ENCODE measurements at regions not wholly inside any gene's neighbourhood (a gene's known extent, or its start where the extent isn't known, plus 50 kb on each side); places are given as distances from the start of the nearest gene placed in this dataset.

- Histone ChIP-seq H2AFZ (ENCODE audit: insufficient read depth, low read depth, low read length, poor library complexity, severe bottlenecking) (no peak overlapping the region), H3K4me3 (ENCODE audit: control extremely low read depth in 1 of 5, extremely low read depth in 1 of 5, insufficient read depth in 1 of 5, low read depth in 2 of 5, low read length in 4 of 5) (no peak overlapping the region), H3K27me3 (replicated peaks in 1 of 4; ENCODE audit: control extremely low read depth in 1 of 4, control insufficient read depth in 3 of 4, insufficient read depth in 4 of 4, low read length in 3 of 4) (no peaks in the 10 kb centered on the region), H3K9me3 (ENCODE audit: control extremely low read depth in 1 of 3, control insufficient read depth in 2 of 3, insufficient read depth in 1 of 3, low read length in 2 of 3) (peaks cover 0 to 5% (median 4%) of the 10 kb centered on the region in 3 donors), H3K27ac (ENCODE audit: low read length in 2 of 2) (no peak overlapping the region), H3K79me2 (ENCODE audit: control insufficient read depth, insufficient read depth, low read length) (no peaks in the 10 kb centered on the region), H4K20me1 (ENCODE audit: control insufficient read depth, insufficient read depth, low read length, poor library complexity, severe bottlenecking) (no peaks in the 10 kb centered on the region), H3K4me1 (ENCODE audit: control insufficient read depth in 2 of 2, insufficient read depth in 2 of 2, low read length in 2 of 2) (no peaks in the 10 kb centered on the region), H3K36me3 (replicated peaks in 1 of 2; ENCODE audit: control extremely low read depth in 1 of 2, control insufficient read depth in 1 of 2, extremely low read depth in 1 of 2, insufficient read depth in 2 of 2, low read length in 1 of 2) (no peaks in the 10 kb centered on the region), H3K4me2 (replicated peaks; ENCODE audit: low read depth, low read length, poor library complexity, severe bottlenecking) (no peak overlapping the region), H3K9ac (ENCODE audit: low read length) (no peak overlapping the region)
- no peak overlapping the region for H3K4me3 Mint-ChIP-seq
- CTCF ChIA-PET = no interaction called here
- POLR2A ChIA-PET = no interaction called here
- DNase-seq = no peak
- H3K27ac Mint-ChIP-seq = no peak overlapping the region
- TF ChIP-seq CTCF (IDR thresholded peaks at IDR 0.05) (no peak), EZH2 (IDR thresholded peaks at IDR 0.05; ENCODE audit: borderline replicate concordance, insufficient read depth, low read depth, low read length, poor library complexity, severe bottlenecking) (no peak)
- 63% methylated on average over 2 of the region's 2 CpGs for WGBS (ENCODE audit: insufficient coverage)
- H3K9me3 Mint-ChIP-seq (ENCODE audit: insufficient read depth) = peaks cover 2% of the 10 kb centered on the region
- H3K27me3 Mint-ChIP-seq = no peaks in the 10 kb centered on the region
- no peaks in the 10 kb centered on the region for H3K4me1 Mint-ChIP-seq
- no peak for ATAC-seq (ENCODE audit: low read depth)
- intact Hi-C loops (cut with micrococcal nuclease) = no loop called here
These were observed 484.0 kb downstream of the SATB2 start for GRCh38 chr2:198973785-198974184.

- intact Hi-C loops (cut with micrococcal nuclease) = no loop called here
- TF ChIP-seq EZH2 (IDR thresholded peaks at IDR 0.05; ENCODE audit: borderline replicate concordance, insufficient read depth, low read depth, low read length, poor library complexity, severe bottlenecking) (no peak), CTCF (IDR thresholded peaks at IDR 0.05) (no peak)
- Histone ChIP-seq H3K27ac (ENCODE audit: low read length in 2 of 2) (no peak overlapping the region), H4K20me1 (ENCODE audit: control insufficient read depth, insufficient read depth, low read length, poor library complexity, severe bottlenecking) (no peaks in the 10 kb centered on the region), H3K9ac (ENCODE audit: low read length) (no peak overlapping the region), H3K79me2 (ENCODE audit: control insufficient read depth, insufficient read depth, low read length) (no peaks in the 10 kb centered on the region), H3K36me3 (replicated peaks in 1 of 2; ENCODE audit: control extremely low read depth in 1 of 2, control insufficient read depth in 1 of 2, extremely low read depth in 1 of 2, insufficient read depth in 2 of 2, low read length in 1 of 2) (no peaks in the 10 kb centered on the region), H3K9me3 (ENCODE audit: control extremely low read depth in 1 of 3, control insufficient read depth in 2 of 3, insufficient read depth in 1 of 3, low read length in 2 of 3) (peaks cover 0 to 5% (median 4%) of the 10 kb centered on the region in 3 donors), H2AFZ (ENCODE audit: insufficient read depth, low read depth, low read length, poor library complexity, severe bottlenecking) (no peak overlapping the region), H3K4me2 (replicated peaks; ENCODE audit: low read depth, low read length, poor library complexity, severe bottlenecking) (no peak overlapping the region), H3K4me3 (ENCODE audit: control extremely low read depth in 1 of 5, extremely low read depth in 1 of 5, insufficient read depth in 1 of 5, low read depth in 2 of 5, low read length in 4 of 5) (no peak overlapping the region), H3K27me3 (replicated peaks in 1 of 4; ENCODE audit: control extremely low read depth in 1 of 4, control insufficient read depth in 3 of 4, insufficient read depth in 4 of 4, low read length in 3 of 4) (no peaks in the 10 kb centered on the region), H3K4me1 (ENCODE audit: control insufficient read depth in 2 of 2, insufficient read depth in 2 of 2, low read length in 2 of 2) (no peaks in the 10 kb centered on the region)
- Mint-ChIP-seq H3K4me1 (no peaks in the 10 kb centered on the region), H3K27ac (no peak overlapping the region), H3K9me3 (ENCODE audit: insufficient read depth) (peaks cover 2% of the 10 kb centered on the region), H3K27me3 (no peaks in the 10 kb centered on the region), H3K4me3 (no peak overlapping the region)
- CTCF ChIA-PET = no interaction called here
- POLR2A ChIA-PET = no interaction called here
- 94% methylated on average over 2 of the region's 3 CpGs for WGBS (ENCODE audit: insufficient coverage)
- no peak for ATAC-seq (ENCODE audit: low read depth)
- DNase-seq = no peak
These were observed 484.6 kb downstream of the SATB2 start for GRCh38 chr2:198973181-198973580.
